ENCODE measurements at regions not wholly inside any gene's neighbourhood (a gene's known extent, or its start where the extent isn't known, plus 50 kb on each side); places are given as distances from the start of the nearest gene placed in this dataset.

- no peak overlapping the region for H3K4me3 ChIP-seq (ENCODE audit: low read depth, low read length)
- TF ChIP-seq, protein P1, sequence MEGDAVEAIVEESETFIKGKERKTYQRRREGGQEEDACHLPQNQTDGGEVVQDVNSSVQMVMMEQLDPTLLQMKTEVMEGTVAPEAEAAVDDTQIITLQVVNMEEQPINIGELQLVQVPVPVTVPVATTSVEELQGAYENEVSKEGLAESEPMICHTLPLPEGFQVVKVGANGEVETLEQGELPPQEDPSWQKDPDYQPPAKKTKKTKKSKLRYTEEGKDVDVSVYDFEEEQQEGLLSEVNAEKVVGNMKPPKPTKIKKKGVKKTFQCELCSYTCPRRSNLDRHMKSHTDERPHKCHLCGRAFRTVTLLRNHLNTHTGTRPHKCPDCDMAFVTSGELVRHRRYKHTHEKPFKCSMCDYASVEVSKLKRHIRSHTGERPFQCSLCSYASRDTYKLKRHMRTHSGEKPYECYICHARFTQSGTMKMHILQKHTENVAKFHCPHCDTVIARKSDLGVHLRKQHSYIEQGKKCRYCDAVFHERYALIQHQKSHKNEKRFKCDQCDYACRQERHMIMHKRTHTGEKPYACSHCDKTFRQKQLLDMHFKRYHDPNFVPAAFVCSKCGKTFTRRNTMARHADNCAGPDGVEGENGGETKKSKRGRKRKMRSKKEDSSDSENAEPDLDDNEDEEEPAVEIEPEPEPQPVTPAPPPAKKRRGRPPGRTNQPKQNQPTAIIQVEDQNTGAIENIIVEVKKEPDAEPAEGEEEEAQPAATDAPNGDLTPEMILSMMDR (IDR thresholded peaks at IDR 0.05; ENCODE audit: insufficient read depth, low read depth, low read length), result no peak
- DNase-seq (ENCODE audit: low read depth), result no peak
Measured at GRCh38 chr12:105461944-105462762, 131.7 kb downstream of the C12orf75 start.

- TF ChIP-seq, protein P1 (IDR thresholded peaks at IDR 0.05; ENCODE audit: insufficient read depth, low read depth, low read length), result no peak
- no peak overlapping the region for H3K4me3 ChIP-seq (ENCODE audit: low read depth, low read length)
- DNase-seq (ENCODE audit: low read depth), result no peak
Measured at GRCh38 chr12:105462831-105463230, 132.3 kb downstream of the C12orf75 start.

DNA sequence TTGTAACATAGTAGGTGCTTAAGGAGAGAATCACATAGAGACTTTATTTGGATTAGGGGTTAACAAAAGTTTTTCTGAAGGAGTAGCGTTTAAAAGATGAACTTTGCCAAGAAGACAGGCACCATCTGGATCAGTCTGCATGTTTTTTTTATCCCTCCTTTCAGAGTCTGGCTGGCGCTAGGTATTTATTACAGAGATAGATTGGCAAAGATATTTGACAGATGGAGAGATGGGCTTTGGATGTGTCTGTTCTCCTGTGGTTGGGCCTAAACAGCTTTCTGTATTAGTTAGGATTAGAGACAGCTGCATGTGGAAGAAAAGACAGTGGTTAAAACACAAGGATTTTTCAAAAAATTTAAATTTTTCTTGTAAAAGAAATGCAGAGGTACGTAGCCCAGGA is 133.9 kb downstream of the C12orf75 start:
- DNase-seq (ENCODE audit: low read depth), result no peak
- TF ChIP-seq, protein P1 (IDR thresholded peaks at IDR 0.05; ENCODE audit: insufficient read depth, low read depth, low read length), result no peak
- no peak overlapping the region for H3K4me3 ChIP-seq (ENCODE audit: low read depth, low read length)

GRCh38 chr12:105466231-105466900 is 135.9 kb downstream of the C12orf75 start:
- no peak overlapping the region for H3K4me3 ChIP-seq (ENCODE audit: low read depth, low read length)
- DNase-seq (ENCODE audit: low read depth), result no peak
- TF ChIP-seq, protein P1 (IDR thresholded peaks at IDR 0.05; ENCODE audit: insufficient read depth, low read depth, low read length), result no peak

DNA sequence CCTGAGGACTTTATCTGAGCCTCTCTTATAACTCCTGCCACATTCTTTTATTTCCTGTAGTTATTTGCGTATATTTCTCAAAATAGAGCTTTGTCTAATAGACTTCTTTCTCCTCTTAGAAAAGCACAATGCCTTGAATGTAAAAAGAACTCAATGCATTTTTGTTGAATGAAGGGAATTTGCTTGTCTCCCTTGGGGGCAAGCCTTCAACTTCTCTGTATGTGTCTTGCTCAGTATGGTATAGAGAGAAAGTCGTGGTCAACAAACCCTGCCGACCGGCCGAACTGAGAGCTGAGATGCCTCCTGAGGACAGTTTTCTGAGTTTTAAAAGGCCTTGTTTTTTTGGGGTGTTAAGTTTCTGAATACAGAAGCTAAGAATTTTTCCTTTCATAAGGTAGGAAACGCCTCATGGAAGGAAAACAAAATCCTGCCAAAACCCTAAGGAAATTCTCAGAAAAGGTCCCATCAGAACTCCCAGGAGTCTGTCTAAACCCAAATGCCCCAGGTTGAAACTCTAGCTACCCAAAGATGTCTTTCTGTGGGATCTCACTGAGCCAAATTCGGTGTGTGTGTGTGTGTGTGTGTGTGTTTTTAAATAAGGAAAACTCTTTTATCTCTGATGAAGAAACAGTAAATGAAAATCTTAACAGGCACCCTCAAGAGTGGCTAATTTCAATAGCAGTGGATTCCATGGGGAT is 136.6 kb downstream of the C12orf75 start:
- DNase-seq (ENCODE audit: low read depth), result no peak
- H3K4me3 ChIP-seq (ENCODE audit: low read depth, low read length), result no peak overlapping the region
- TF ChIP-seq, protein P1 (IDR thresholded peaks at IDR 0.05; ENCODE audit: insufficient read depth, low read depth, low read length), result no peak

- TF ChIP-seq, protein P1 (IDR thresholded peaks at IDR 0.05; ENCODE audit: insufficient read depth, low read depth, low read length), result no peak
- DNase-seq (ENCODE audit: low read depth), result peak; percentile 60
- no peak overlapping the region for H3K4me3 ChIP-seq (ENCODE audit: low read depth, low read length)
Measured at GRCh38 chr12:105467710-105468366, 137.3 kb downstream of the C12orf75 start.

All from fibroblast of villous mesenchyme (primary cell).